ENCODE measurements at regions not wholly inside any gene's neighbourhood (a gene's known extent, or its start where the extent isn't known, plus 50 kb on each side); places are given as distances from the start of the nearest gene placed in this dataset.

DNA sequence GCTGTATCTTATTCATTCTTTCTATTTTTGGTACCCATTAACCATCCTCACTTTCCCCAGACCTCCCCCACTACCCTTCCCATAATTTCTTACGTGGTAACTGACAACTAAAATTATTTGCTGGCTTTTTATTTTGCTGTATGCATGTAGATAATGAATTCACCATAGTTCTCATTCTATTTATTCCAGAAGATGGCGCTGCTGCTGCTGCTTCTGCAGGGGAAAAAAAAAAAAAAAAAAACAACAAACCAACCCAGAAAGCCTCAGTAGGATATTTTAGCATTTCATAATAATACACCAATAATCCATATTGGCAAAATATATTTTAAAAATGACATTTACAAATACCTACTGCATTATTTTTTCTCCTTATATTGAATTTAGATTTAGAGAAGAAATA, 416.6 kb upstream of the MAGEB18 start:
- Histone ChIP-seq H3K4me1 (no peaks in the 10 kb centered on the region), H3K9me3 (no peaks in the 10 kb centered on the region), H3K4me3 (no peak overlapping the region), H3K4me2 (no peak overlapping the region), H3K27ac (no peak overlapping the region)
- WGBS (ENCODE audit: missing lambda C conversion rate) = 2% methylated on average over 2 of the region's 2 CpGs
- FAIRE-seq (peak; percentile 49), ATAC-seq (no peak), DNase-seq (ENCODE audit: low read depth in 1 of 2, low spot score in 1 of 2) (peak in 1 of 2 experiments; percentile 18)
- TF ChIP-seq RARB (CRISPR knock-in tag; IDR thresholded peaks at IDR 0.05) = no peak
- peak in 1 of 2 experiments; percentile 44; a peak in 3 of 5 replicates for TF ChIP-seq RAD21 (conservative IDR thresholded peaks at IDR 0.05 in 1 of 2, IDR thresholded peaks at IDR 0.05 in 1 of 2)
- TF ChIP-seq MAFK (IDR thresholded peaks at IDR 0.05; ENCODE audit: partially characterized antibody) = no peak
- TF ChIP-seq, protein P1, sequence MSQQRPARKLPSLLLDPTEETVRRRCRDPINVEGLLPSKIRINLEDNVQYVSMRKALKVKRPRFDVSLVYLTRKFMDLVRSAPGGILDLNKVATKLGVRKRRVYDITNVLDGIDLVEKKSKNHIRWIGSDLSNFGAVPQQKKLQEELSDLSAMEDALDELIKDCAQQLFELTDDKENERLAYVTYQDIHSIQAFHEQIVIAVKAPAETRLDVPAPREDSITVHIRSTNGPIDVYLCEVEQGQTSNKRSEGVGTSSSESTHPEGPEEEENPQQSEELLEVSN (IDR thresholded peaks at IDR 0.05; ENCODE audit: borderline replicate concordance, low read depth) = no peak
- TF ChIP-seq, protein P2, sequence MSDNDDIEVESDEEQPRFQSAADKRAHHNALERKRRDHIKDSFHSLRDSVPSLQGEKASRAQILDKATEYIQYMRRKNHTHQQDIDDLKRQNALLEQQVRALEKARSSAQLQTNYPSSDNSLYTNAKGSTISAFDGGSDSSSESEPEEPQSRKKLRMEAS (IDR thresholded peaks at IDR 0.05) = no peak
- no peak for TF ChIP-seq FOSB (CRISPR knock-in tag; IDR thresholded peaks at IDR 0.05)
- TF ChIP-seq HDAC2 (IDR thresholded peaks at IDR 0.05) = no peak
- TF ChIP-seq HEYL (CRISPR knock-in tag; IDR thresholded peaks at IDR 0.05) = no peak
- no peak for TF ChIP-seq ESRRA (IDR thresholded peaks at IDR 0.05; ENCODE audit: borderline replicate concordance, low read length)
- TF ChIP-seq CHD2 (IDR thresholded peaks at IDR 0.05; ENCODE audit: low read length, partially characterized antibody) = no peak
- TF ChIP-seq, protein P3, sequence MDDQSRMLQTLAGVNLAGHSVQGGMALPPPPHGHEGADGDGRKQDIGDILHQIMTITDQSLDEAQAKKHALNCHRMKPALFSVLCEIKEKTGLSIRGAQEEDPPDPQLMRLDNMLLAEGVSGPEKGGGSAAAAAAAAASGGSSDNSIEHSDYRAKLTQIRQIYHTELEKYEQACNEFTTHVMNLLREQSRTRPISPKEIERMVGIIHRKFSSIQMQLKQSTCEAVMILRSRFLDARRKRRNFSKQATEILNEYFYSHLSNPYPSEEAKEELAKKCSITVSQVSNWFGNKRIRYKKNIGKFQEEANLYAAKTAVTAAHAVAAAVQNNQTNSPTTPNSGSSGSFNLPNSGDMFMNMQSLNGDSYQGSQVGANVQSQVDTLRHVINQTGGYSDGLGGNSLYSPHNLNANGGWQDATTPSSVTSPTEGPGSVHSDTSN (IDR thresholded peaks at IDR 0.05) = no peak
- no peak for TF ChIP-seq SREBF2 (IDR thresholded peaks at IDR 0.05)
- TF ChIP-seq, protein P4, sequence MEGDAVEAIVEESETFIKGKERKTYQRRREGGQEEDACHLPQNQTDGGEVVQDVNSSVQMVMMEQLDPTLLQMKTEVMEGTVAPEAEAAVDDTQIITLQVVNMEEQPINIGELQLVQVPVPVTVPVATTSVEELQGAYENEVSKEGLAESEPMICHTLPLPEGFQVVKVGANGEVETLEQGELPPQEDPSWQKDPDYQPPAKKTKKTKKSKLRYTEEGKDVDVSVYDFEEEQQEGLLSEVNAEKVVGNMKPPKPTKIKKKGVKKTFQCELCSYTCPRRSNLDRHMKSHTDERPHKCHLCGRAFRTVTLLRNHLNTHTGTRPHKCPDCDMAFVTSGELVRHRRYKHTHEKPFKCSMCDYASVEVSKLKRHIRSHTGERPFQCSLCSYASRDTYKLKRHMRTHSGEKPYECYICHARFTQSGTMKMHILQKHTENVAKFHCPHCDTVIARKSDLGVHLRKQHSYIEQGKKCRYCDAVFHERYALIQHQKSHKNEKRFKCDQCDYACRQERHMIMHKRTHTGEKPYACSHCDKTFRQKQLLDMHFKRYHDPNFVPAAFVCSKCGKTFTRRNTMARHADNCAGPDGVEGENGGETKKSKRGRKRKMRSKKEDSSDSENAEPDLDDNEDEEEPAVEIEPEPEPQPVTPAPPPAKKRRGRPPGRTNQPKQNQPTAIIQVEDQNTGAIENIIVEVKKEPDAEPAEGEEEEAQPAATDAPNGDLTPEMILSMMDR (IDR thresholded peaks at IDR 0.05) = peak; percentile 30; the same call in 2 of the 3 replicates
- 0 out of 3 replicates have a peak, but pooled peaks have one; percentile 8 for TF ChIP-seq SMC3 (IDR thresholded peaks at IDR 0.05)
- ChIA-PET POLR2A (no interaction called here), CTCF (no interaction called here)

DNA sequence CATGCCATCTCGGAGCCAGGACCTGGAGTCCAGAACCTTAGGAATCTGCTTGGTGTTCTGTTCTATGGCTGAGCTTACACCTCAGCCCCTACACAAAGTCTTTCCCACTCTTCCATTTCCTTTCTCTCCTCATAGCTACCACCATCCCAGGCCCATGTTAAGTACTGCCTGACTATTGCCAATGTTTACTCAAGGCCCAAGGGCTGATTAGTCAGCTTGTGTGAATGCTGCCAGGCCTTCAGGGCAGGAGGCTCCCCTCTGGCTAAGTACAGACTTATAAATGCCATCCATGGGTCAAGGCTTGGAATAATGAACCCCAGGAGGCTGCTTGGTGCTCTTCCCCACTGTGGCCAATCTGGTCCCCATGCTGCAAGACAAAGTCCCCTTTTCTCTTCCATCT, 411.6 kb upstream of the MAGEB18 start:
- Histone ChIP-seq H3K4me1 (no peaks in the 10 kb centered on the region), H3K4me3 (no peak overlapping the region), H3K4me2 (no peak overlapping the region), H3K27ac (no peak overlapping the region), H3K9me3 (no peaks in the 10 kb centered on the region)
- ATAC-seq (no peak), FAIRE-seq (no peak), DNase-seq (ENCODE audit: low read depth in 1 of 2, low spot score in 1 of 2) (no peak)
- TF ChIP-seq ZC3H11A (IDR thresholded peaks at IDR 0.05) = no peak
- TF ChIP-seq, protein P5, sequence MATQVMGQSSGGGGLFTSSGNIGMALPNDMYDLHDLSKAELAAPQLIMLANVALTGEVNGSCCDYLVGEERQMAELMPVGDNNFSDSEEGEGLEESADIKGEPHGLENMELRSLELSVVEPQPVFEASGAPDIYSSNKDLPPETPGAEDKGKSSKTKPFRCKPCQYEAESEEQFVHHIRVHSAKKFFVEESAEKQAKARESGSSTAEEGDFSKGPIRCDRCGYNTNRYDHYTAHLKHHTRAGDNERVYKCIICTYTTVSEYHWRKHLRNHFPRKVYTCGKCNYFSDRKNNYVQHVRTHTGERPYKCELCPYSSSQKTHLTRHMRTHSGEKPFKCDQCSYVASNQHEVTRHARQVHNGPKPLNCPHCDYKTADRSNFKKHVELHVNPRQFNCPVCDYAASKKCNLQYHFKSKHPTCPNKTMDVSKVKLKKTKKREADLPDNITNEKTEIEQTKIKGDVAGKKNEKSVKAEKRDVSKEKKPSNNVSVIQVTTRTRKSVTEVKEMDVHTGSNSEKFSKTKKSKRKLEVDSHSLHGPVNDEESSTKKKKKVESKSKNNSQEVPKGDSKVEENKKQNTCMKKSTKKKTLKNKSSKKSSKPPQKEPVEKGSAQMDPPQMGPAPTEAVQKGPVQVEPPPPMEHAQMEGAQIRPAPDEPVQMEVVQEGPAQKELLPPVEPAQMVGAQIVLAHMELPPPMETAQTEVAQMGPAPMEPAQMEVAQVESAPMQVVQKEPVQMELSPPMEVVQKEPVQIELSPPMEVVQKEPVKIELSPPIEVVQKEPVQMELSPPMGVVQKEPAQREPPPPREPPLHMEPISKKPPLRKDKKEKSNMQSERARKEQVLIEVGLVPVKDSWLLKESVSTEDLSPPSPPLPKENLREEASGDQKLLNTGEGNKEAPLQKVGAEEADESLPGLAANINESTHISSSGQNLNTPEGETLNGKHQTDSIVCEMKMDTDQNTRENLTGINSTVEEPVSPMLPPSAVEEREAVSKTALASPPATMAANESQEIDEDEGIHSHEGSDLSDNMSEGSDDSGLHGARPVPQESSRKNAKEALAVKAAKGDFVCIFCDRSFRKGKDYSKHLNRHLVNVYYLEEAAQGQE (IDR thresholded peaks at IDR 0.05) = no peak
- no peak for TF ChIP-seq EHF (CRISPR knock-in tag; IDR thresholded peaks at IDR 0.05)
- TF ChIP-seq TP53 (CRISPR knock-in tag; IDR thresholded peaks at IDR 0.05) = no peak
- TF ChIP-seq SMC3 (IDR thresholded peaks at IDR 0.05) = no peak
- TF ChIP-seq PHF8 (IDR thresholded peaks at IDR 0.05; ENCODE audit: borderline replicate concordance, low read depth) = no peak
- no peak for TF ChIP-seq CBX8 (IDR thresholded peaks at IDR 0.05)
- no peak for TF ChIP-seq GATA3 (IDR thresholded peaks at IDR 0.05; ENCODE audit: borderline replicate concordance)
- no peak for TF ChIP-seq SREBF2 (IDR thresholded peaks at IDR 0.05)
- TF ChIP-seq TFCP2L1 (CRISPR knock-in tag; IDR thresholded peaks at IDR 0.05) = no peak
- TF ChIP-seq, protein P6, sequence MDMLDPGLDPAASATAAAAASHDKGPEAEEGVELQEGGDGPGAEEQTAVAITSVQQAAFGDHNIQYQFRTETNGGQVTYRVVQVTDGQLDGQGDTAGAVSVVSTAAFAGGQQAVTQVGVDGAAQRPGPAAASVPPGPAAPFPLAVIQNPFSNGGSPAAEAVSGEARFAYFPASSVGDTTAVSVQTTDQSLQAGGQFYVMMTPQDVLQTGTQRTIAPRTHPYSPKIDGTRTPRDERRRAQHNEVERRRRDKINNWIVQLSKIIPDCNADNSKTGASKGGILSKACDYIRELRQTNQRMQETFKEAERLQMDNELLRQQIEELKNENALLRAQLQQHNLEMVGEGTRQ (IDR thresholded peaks at IDR 0.05) = no peak
- TF ChIP-seq CHD2 (IDR thresholded peaks at IDR 0.05; ENCODE audit: low read length, partially characterized antibody) = no peak
- TF ChIP-seq ZNF302 (CRISPR knock-in tag; IDR thresholded peaks at IDR 0.05) = no peak
- TF ChIP-seq, protein P7, sequence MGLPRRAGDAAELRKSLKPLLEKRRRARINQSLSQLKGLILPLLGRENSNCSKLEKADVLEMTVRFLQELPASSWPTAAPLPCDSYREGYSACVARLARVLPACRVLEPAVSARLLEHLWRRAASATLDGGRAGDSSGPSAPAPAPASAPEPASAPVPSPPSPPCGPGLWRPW (IDR thresholded peaks at IDR 0.05) = no peak
- no peak for TF ChIP-seq CEBPB (IDR thresholded peaks at IDR 0.05)
- TF ChIP-seq, protein P1 (IDR thresholded peaks at IDR 0.05; ENCODE audit: borderline replicate concordance, low read depth) = no peak
- CTCF ChIA-PET = no interaction called here
- POLR2A ChIA-PET = no interaction called here
- 11% methylated on average over 1 of the region's 1 CpG for WGBS (ENCODE audit: missing lambda C conversion rate)
